CD14-positive monocyte (primary cell): ENCODE measurements at regions not wholly inside any gene's neighbourhood (a gene's known extent, or its start where the extent isn't known, plus 50 kb on each side); places are given as distances from the start of the nearest gene placed in this dataset.

Experiments
- DNase-seq, 3 donors: peaks; one replicate each; pipeline ENCODE4 v3.0.0-alpha.2; 2011 to 2022
- H2AFZ ChIP-seq: 2 replicates; pipeline ENCODE4 v1.6.0; 2012; ENCODE audit warnings: mild to moderate bottlenecking, low read depth, low read length, inconsistent platforms; ENCODE audit not compliant: insufficient read depth, poor library complexity, severe bottlenecking
- H3K27ac ChIP-seq, 2 donors: 1 replicate in 1 of 2; 2 replicates in 1 of 2; pipeline ENCODE4 v1.5.1; 2012 to 2013; ENCODE audit warnings: low read length in 2 of 2, control low read depth in 1 of 2, inconsistent platforms in 1 of 2, low read depth in 1 of 2, mild to moderate bottlenecking in 1 of 2
- H3K27me3 ChIP-seq, 2 donors: one replicate each; pipeline versions ENCODE4 v1.6.0 to v1.6.1; 2011 to 2013; ENCODE audit warnings: low read length in 2 of 2; ENCODE audit not compliant: control insufficient read depth in 2 of 2, insufficient read depth in 2 of 2
- H3K36me3 ChIP-seq, 2 donors: replicated peaks in 1 of 2; 1 replicate in 1 of 2; 2 replicates in 1 of 2; pipeline versions ENCODE4 v1.5.1 to v1.6.1; 2012 to 2013; ENCODE audit warnings: low read length in 2 of 2, control low read depth in 1 of 2, inconsistent platforms in 1 of 2, mild to moderate bottlenecking in 1 of 2; ENCODE audit not compliant: insufficient read depth in 2 of 2, control insufficient read depth in 1 of 2
- H3K4me1 ChIP-seq, 2 donors: 1 replicate in 1 of 2; 2 replicates in 1 of 2; pipeline versions ENCODE4 v1.5.1 to v1.6.1; 2012 to 2013; ENCODE audit warnings: low read length in 2 of 2, control low read depth in 1 of 2, inconsistent platforms in 1 of 2, mild to moderate bottlenecking in 1 of 2, moderate library complexity in 1 of 2; ENCODE audit not compliant: insufficient read depth in 2 of 2, control insufficient read depth in 1 of 2
- H3K4me2 ChIP-seq: replicated peaks from 2 replicates; pipeline ENCODE3; 2012; ENCODE audit warnings: low read length, moderate library complexity, mild to moderate bottlenecking; ENCODE audit not compliant: poor library complexity, severe bottlenecking; ENCODE audit errors: extremely low read depth
- H3K4me3 ChIP-seq, 3 experiments: fragments of 200-600 bp in 1 of 3; sonication (generic) in 1 of 3; replicated peaks in 1 of 3; 1 replicate in 2 of 3; 2 replicates in 1 of 3; pipeline ENCODE4 v1.5.1; 2011 to 2013; ENCODE audit warnings: low read length in 3 of 3, mild to moderate bottlenecking in 3 of 3, control low read depth in 2 of 3, low read depth in 2 of 3, inconsistent platforms in 1 of 3, moderate library complexity in 1 of 3
- H3K79me2 ChIP-seq: 2 replicates; pipeline ENCODE4 v1.6.0; 2012; ENCODE audit warnings: mild to moderate bottlenecking, control low read depth, inconsistent platforms, low read length, moderate library complexity; ENCODE audit not compliant: insufficient read depth
- H3K9ac ChIP-seq: 2 replicates; pipeline ENCODE4 v1.6.0; 2017; ENCODE audit warnings: low read length, mild to moderate bottlenecking; ENCODE audit not compliant: insufficient read depth, poor library complexity, severe bottlenecking
- H3K9me3 ChIP-seq, 2 donors: replicated peaks in 1 of 2; 1 replicate in 1 of 2; 2 replicates in 1 of 2; pipeline versions ENCODE4 v1.5.1 to v1.6.1; 2012 to 2013; ENCODE audit warnings: low read length in 2 of 2, control low read depth in 1 of 2; ENCODE audit not compliant: control insufficient read depth in 1 of 2, insufficient read depth in 1 of 2
- H4K20me1 ChIP-seq: 2 replicates; pipeline ENCODE4 v1.6.0; 2012; ENCODE audit warnings: mild to moderate bottlenecking, low read length, control low read depth, moderate library complexity; ENCODE audit not compliant: insufficient read depth
- H3K27ac Mint-ChIP-seq, 7 donors: one replicate each; pipeline ENCODE4 v1.8.0; 2020; ENCODE audit warnings: mild to moderate bottlenecking in 7 of 7, mixed read lengths in 7 of 7, moderate library complexity in 6 of 7, inconsistent platforms in 2 of 7
- H3K27me3 Mint-ChIP-seq, 3 donors: one replicate each; pipeline ENCODE4 v1.8.0; 2021 to 2022; ENCODE audit warnings: low read depth in 3 of 3, mild to moderate bottlenecking in 3 of 3, mixed read lengths in 3 of 3, moderate library complexity in 3 of 3, inconsistent platforms in 1 of 3
- H3K36me3 Mint-ChIP-seq, 2 donors: one replicate each; pipeline ENCODE4 v1.8.0; 2020; ENCODE audit warnings: mixed read lengths in 2 of 2, inconsistent platforms in 1 of 2, mild to moderate bottlenecking in 1 of 2
- H3K4me1 Mint-ChIP-seq: one replicate; pipeline ENCODE4 v1.8.0; 2020; ENCODE audit warnings: mild to moderate bottlenecking, mixed read lengths
- H3K4me3 Mint-ChIP-seq, 2 donors: one replicate each; pipeline ENCODE4 v1.8.0; 2020; ENCODE audit warnings: mild to moderate bottlenecking in 2 of 2, mixed read lengths in 2 of 2, moderate library complexity in 1 of 2
- H3K9me3 Mint-ChIP-seq, 7 donors: one replicate each; pipeline ENCODE4 v1.8.0; 2020 to 2022; ENCODE audit warnings: mixed read lengths in 7 of 7, mild to moderate bottlenecking in 6 of 7, moderate library complexity in 6 of 7, inconsistent platforms in 2 of 7
- WGBS: methylation state at CpG from one replicate; pipeline ENCODE4 v1.1.5; 2013; ENCODE audit warnings: missing lambda C conversion rate; ENCODE audit not compliant: insufficient coverage; 5-methylcytosine and 5-hydroxymethylcytosine counted together
- intact Hi-C, 2 donors: fragments of 100-400 bp; cut with micrococcal nuclease; formaldehyde crosslinking; loops; one replicate each; pipeline versions ENCODE4 v1.15.0 to v1.15.1; 2023
- TF ChIP-seq, protein P1 (sequence below): fragments of 200-600 bp; IDR thresholded peaks from one replicate; pipeline ENCODE4 v1.8.0; 2022; ENCODE audit warnings: antibody characterized with exemption, mild to moderate bottlenecking

DNA sequence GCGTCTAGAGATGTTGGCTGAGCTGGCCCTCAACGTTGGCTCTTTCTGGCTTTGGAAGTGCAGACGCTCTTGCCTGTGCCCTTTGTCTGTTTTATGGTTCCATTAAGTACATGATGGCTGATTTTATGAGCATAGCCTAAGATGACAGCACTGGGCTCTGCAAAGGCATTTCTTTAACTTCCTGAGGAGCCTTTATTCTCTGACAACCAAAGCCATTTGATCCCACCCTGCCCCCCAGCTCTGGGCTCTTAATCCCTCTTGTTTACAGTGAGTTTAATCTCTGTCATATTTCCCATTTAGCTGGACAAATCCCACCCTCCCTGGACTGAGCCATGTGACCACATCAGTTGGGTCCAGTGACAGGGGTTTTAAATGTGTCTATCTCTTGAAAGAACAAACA lies 195.9 kb downstream of the ACKR3 start:
- Histone ChIP-seq H3K4me3 (no peak overlapping the region), H4K20me1 (no peaks in the 10 kb centered on the region), H3K4me1 (no peaks in the 10 kb centered on the region), H3K79me2 (no peaks in the 10 kb centered on the region), H3K36me3 (no peaks in the 10 kb centered on the region), H3K9ac (no peak overlapping the region), H3K27ac (no peak overlapping the region), H3K27me3 (peaks cover 0 to 7% of the 10 kb centered on the region in 2 donors), H2AFZ (no peak overlapping the region), H3K9me3 (no peaks in the 10 kb centered on the region), H3K4me2 (no peak overlapping the region)
- Mint-ChIP-seq H3K27ac (no peak overlapping the region), H3K36me3 (no peaks in the 10 kb centered on the region), H3K9me3 (peaks cover 3 to 17% (median 7%) of the 10 kb centered on the region in 7 donors), H3K4me3 (no peak overlapping the region), H3K4me1 (no peaks in the 10 kb centered on the region), H3K27me3 (peaks cover 15 to 23% (median 18%) of the 10 kb centered on the region in 3 donors)
- TF ChIP-seq, protein P1, sequence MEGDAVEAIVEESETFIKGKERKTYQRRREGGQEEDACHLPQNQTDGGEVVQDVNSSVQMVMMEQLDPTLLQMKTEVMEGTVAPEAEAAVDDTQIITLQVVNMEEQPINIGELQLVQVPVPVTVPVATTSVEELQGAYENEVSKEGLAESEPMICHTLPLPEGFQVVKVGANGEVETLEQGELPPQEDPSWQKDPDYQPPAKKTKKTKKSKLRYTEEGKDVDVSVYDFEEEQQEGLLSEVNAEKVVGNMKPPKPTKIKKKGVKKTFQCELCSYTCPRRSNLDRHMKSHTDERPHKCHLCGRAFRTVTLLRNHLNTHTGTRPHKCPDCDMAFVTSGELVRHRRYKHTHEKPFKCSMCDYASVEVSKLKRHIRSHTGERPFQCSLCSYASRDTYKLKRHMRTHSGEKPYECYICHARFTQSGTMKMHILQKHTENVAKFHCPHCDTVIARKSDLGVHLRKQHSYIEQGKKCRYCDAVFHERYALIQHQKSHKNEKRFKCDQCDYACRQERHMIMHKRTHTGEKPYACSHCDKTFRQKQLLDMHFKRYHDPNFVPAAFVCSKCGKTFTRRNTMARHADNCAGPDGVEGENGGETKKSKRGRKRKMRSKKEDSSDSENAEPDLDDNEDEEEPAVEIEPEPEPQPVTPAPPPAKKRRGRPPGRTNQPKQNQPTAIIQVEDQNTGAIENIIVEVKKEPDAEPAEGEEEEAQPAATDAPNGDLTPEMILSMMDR, result no peak
- intact Hi-C loops, result no loop called here
- 88% methylated on average over 3 of the region's 3 CpGs for WGBS
- DNase-seq, result no peak

DNA sequence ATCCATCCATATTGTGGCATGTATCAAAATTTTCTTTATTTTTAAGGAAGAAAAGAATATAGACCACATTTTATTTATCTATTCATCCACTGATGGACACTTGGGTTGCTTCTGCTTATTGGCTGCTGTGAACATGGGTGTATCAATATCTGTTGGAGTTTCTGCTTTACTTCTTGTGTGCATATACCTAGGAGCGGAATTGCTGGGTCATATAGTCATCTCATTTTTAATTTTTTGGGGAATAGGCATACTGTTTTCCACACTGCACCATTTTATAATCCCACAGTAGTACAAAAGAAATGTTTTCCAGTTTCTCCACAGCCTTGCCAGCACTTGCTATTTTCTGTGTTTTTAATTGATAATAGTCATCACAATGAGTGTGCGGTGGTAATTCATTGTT lies 197.2 kb downstream of the ACKR3 start:
- Histone ChIP-seq H3K27ac (no peak overlapping the region), H3K9me3 (no peaks in the 10 kb centered on the region), H3K4me3 (no peak overlapping the region), H3K36me3 (no peaks in the 10 kb centered on the region), H3K4me2 (no peak overlapping the region), H3K79me2 (no peaks in the 10 kb centered on the region), H3K27me3 (peaks cover 0 to 11% of the 10 kb centered on the region in 2 donors), H4K20me1 (no peaks in the 10 kb centered on the region), H2AFZ (no peak overlapping the region), H3K9ac (no peak overlapping the region), H3K4me1 (no peaks in the 10 kb centered on the region)
- Mint-ChIP-seq H3K9me3 (peaks cover 3 to 17% (median 7%) of the 10 kb centered on the region in 7 donors), H3K4me3 (peak overlapping the region in 1 of 2 donors; percentile 66), H3K27ac (peak overlapping the region in 1 of 7 donors; percentile 23), H3K4me1 (peaks cover under 1% of the 10 kb centered on the region), H3K27me3 (peaks cover 15 to 32% (median 25%) of the 10 kb centered on the region in 3 donors), H3K36me3 (no peaks in the 10 kb centered on the region)
- WGBS, result no CpG with 5 or more reads among the region's 2 CpGs
- DNase-seq, result no peak
- intact Hi-C loops, result no loop called here
- TF ChIP-seq, protein P1, result no peak
